ENCODE measurements at regions not wholly inside any gene's neighbourhood (a gene's known extent, or its start where the extent isn't known, plus 50 kb on each side); places are given as distances from the start of the nearest gene placed in this dataset.

GRCh38 chr22:48258064-48258701, 1495.7 kb downstream of the TBC1D22A start:
- Histone ChIP-seq H3K4me3 (no peak overlapping the region), H3F3A (replicated peaks; ENCODE audit: low read depth) (no peaks in the 10 kb centered on the region), H3K79me2 (replicated peaks; ENCODE audit: insufficient read depth) (no peaks in the 10 kb centered on the region), H3K9me2 (ENCODE audit: insufficient read depth) (no peaks in the 10 kb centered on the region), H3K4me1 (ENCODE audit: insufficient read depth) (0 out of 2 replicates have a peak, but pooled peaks cover 4% of the 10 kb centered on the region), H3K4me2 (no peak overlapping the region), H2AFZ (no peak overlapping the region), H3K27ac (ENCODE audit: low read depth) (no peak overlapping the region), H3K36me3 (ENCODE audit: insufficient read depth) (no peaks in the 10 kb centered on the region), H3K27me3 (ENCODE audit: insufficient read depth) (no peaks in the 10 kb centered on the region), H4K20me1 (replicated peaks; ENCODE audit: insufficient read depth) (no peaks in the 10 kb centered on the region)
- no peak for DNase-seq (ENCODE audit: low spot score)
- H3K27ac Mint-ChIP-seq = no peak overlapping the region
- ATAC-seq = no peak; the same call in 2 of the 3 replicates
- H3K4me1 Mint-ChIP-seq = peaks cover 20% of the 10 kb centered on the region
- no peaks in the 10 kb centered on the region; the same call in 2 of the 3 replicates for H3K9me3 Mint-ChIP-seq
- TF ChIP-seq EZH2phosphoT487 (IDR thresholded peaks at IDR 0.05; ENCODE audit: unreplicated experiment) (no peak), CREB1 (CRISPR knock-in tag; IDR thresholded peaks at IDR 0.05; ENCODE audit: low read depth) (no peak)
- no peak overlapping the region for H3K4me3 Mint-ChIP-seq
- H3K36me3 Mint-ChIP-seq (ENCODE audit: low read depth) = no peaks in the 10 kb centered on the region
- peaks cover 8% of the 10 kb centered on the region for H3K27me3 Mint-ChIP-seq (ENCODE audit: insufficient read depth, low read depth, poor library complexity)

DNA sequence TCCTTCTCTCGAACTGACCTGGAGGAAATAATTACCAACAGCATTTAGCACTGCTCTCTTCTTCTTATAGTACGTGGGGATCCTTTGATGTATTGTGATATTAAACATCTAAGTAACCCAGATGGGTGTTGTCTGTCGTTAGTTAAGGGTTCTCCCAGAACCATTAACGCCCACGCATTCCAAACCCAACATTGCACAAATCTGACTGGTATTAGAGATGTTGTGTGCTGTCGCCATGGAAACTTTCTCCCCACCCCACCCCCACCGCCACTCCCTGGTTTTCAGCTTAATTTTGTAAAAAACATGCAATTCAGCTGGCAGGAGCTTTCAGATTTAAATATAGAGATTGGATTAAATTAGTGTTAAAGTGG, 1495.2 kb downstream of the TBC1D22A start:
- TF ChIP-seq ZNF114 (CRISPR knock-in tag; IDR thresholded peaks at IDR 0.05) = no peak
- no peaks in the 10 kb centered on the region for H3F3A ChIP-seq (replicated peaks; ENCODE audit: low read depth)
- no peak overlapping the region for H3K27ac ChIP-seq (ENCODE audit: low read depth)
- H2AFZ ChIP-seq = no peak overlapping the region
- no peak for DNase-seq (ENCODE audit: low spot score)
- no peaks in the 10 kb centered on the region for H3K36me3 ChIP-seq (ENCODE audit: insufficient read depth)
- H3K4me2 ChIP-seq = no peak overlapping the region
- Mint-ChIP-seq H3K27ac (no peak overlapping the region), H3K4me1 (peaks cover 20% of the 10 kb centered on the region), H3K27me3 (ENCODE audit: insufficient read depth, low read depth, poor library complexity) (peaks cover 8% of the 10 kb centered on the region), H3K4me3 (no peak overlapping the region), H3K9me3 (no peaks in the 10 kb centered on the region; the same call in 2 of the 3 replicates), H3K36me3 (ENCODE audit: low read depth) (no peaks in the 10 kb centered on the region)
- no peak overlapping the region for H3K4me3 ChIP-seq
- H4K20me1 ChIP-seq (replicated peaks; ENCODE audit: insufficient read depth) = no peaks in the 10 kb centered on the region
- H3K27me3 ChIP-seq (ENCODE audit: insufficient read depth) = no peaks in the 10 kb centered on the region
- no peaks in the 10 kb centered on the region for H3K9me2 ChIP-seq (ENCODE audit: insufficient read depth)
- H3K4me1 ChIP-seq (ENCODE audit: insufficient read depth) = 0 out of 2 replicates have a peak, but pooled peaks cover 4% of the 10 kb centered on the region
- ATAC-seq = no peak
- no peaks in the 10 kb centered on the region for H3K79me2 ChIP-seq (replicated peaks; ENCODE audit: insufficient read depth)

- Histone ChIP-seq H3K27ac (ENCODE audit: low read depth) (no peak overlapping the region), H2AFZ (no peak overlapping the region), H3K4me3 (no peak overlapping the region), H3K27me3 (ENCODE audit: insufficient read depth) (no peaks in the 10 kb centered on the region), H3K9me2 (ENCODE audit: insufficient read depth) (no peaks in the 10 kb centered on the region), H4K20me1 (replicated peaks; ENCODE audit: insufficient read depth) (no peaks in the 10 kb centered on the region), H3K36me3 (ENCODE audit: insufficient read depth) (no peaks in the 10 kb centered on the region), H3F3A (replicated peaks; ENCODE audit: low read depth) (no peaks in the 10 kb centered on the region), H3K79me2 (replicated peaks; ENCODE audit: insufficient read depth) (no peaks in the 10 kb centered on the region), H3K4me1 (ENCODE audit: insufficient read depth) (0 out of 2 replicates have a peak, but pooled peaks cover 4% of the 10 kb centered on the region), H3K4me2 (no peak overlapping the region)
- ATAC-seq = no peak
- no peak overlapping the region for H3K4me3 Mint-ChIP-seq
- H3K9me3 Mint-ChIP-seq = no peaks in the 10 kb centered on the region; the same call in 2 of the 3 replicates
- no peak overlapping the region for H3K27ac Mint-ChIP-seq
- H3K4me1 Mint-ChIP-seq = peaks cover 20% of the 10 kb centered on the region
- no peaks in the 10 kb centered on the region for H3K36me3 Mint-ChIP-seq (ENCODE audit: low read depth)
- H3K27me3 Mint-ChIP-seq (ENCODE audit: insufficient read depth, low read depth, poor library complexity) = peaks cover 8% of the 10 kb centered on the region
- no peak for DNase-seq (ENCODE audit: low spot score)
- TF ChIP-seq, protein P1, sequence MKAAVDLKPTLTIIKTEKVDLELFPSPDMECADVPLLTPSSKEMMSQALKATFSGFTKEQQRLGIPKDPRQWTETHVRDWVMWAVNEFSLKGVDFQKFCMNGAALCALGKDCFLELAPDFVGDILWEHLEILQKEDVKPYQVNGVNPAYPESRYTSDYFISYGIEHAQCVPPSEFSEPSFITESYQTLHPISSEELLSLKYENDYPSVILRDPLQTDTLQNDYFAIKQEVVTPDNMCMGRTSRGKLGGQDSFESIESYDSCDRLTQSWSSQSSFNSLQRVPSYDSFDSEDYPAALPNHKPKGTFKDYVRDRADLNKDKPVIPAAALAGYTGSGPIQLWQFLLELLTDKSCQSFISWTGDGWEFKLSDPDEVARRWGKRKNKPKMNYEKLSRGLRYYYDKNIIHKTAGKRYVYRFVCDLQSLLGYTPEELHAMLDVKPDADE (IDR thresholded peaks at IDR 0.05) = no peak
- no peak for TF ChIP-seq JUNB (IDR thresholded peaks at IDR 0.05; ENCODE audit: unreplicated experiment)
- no peak for TF ChIP-seq STAT1 (IDR thresholded peaks at IDR 0.05; ENCODE audit: unreplicated experiment)
- TF ChIP-seq, protein P2, sequence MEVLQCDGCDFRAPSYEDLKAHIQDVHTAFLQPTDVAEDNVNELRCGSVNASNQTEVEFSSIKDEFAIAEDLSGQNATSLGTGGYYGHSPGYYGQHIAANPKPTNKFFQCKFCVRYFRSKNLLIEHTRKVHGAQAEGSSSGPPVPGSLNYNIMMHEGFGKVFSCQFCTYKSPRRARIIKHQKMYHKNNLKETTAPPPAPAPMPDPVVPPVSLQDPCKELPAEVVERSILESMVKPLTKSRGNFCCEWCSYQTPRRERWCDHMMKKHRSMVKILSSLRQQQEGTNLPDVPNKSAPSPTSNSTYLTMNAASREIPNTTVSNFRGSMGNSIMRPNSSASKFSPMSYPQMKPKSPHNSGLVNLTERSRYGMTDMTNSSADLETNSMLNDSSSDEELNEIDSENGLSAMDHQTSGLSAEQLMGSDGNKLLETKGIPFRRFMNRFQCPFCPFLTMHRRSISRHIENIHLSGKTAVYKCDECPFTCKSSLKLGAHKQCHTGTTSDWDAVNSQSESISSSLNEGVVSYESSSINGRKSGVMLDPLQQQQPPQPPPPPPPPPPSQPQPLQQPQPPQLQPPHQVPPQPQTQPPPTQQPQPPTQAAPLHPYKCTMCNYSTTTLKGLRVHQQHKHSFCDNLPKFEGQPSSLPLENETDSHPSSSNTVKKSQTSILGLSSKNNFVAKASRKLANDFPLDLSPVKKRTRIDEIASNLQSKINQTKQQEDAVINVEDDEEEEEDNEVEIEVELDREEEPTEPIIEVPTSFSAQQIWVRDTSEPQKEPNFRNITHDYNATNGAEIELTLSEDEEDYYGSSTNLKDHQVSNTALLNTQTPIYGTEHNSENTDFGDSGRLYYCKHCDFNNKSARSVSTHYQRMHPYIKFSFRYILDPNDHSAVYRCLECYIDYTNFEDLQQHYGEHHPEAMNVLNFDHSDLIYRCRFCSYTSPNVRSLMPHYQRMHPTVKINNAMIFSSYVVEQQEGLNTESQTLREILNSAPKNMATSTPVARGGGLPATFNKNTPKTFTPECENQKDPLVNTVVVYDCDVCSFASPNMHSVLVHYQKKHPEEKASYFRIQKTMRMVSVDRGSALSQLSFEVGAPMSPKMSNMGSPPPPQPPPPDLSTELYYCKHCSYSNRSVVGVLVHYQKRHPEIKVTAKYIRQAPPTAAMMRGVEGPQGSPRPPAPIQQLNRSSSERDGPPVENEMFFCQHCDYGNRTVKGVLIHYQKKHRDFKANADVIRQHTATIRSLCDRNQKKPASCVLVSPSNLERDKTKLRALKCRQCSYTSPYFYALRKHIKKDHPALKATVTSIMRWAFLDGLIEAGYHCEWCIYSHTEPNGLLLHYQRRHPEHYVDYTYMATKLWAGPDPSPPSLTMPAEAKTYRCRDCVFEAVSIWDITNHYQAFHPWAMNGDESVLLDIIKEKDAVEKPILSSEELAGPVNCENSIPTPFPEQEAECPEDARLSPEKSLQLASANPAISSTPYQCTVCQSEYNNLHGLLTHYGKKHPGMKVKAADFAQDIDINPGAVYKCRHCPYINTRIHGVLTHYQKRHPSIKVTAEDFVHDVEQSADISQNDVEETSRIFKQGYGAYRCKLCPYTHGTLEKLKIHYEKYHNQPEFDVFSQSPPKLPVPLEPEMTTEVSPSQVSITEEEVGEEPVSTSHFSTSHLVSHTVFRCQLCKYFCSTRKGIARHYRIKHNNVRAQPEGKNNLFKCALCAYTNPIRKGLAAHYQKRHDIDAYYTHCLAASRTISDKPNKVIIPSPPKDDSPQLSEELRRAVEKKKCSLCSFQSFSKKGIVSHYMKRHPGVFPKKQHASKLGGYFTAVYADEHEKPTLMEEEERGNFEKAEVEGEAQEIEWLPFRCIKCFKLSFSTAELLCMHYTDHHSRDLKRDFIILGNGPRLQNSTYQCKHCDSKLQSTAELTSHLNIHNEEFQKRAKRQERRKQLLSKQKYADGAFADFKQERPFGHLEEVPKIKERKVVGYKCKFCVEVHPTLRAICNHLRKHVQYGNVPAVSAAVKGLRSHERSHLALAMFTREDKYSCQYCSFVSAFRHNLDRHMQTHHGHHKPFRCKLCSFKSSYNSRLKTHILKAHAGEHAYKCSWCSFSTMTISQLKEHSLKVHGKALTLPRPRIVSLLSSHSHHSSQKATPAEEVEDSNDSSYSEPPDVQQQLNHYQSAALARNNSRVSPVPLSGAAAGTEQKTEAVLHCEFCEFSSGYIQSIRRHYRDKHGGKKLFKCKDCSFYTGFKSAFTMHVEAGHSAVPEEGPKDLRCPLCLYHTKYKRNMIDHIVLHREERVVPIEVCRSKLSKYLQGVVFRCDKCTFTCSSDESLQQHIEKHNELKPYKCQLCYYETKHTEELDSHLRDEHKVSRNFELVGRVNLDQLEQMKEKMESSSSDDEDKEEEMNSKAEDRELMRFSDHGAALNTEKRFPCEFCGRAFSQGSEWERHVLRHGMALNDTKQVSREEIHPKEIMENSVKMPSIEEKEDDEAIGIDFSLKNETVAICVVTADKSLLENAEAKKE (CRISPR knock-in tag; IDR thresholded peaks at IDR 0.05) = no peak
- TF ChIP-seq NANOG (IDR thresholded peaks at IDR 0.05; ENCODE audit: borderline replicate concordance) = no peak
These were observed 1494.6 kb downstream of the TBC1D22A start for GRCh38 chr22:48256776-48257684.

Data from GM23338 (cell line).